ENCODE measurements at regions not wholly inside any gene's neighbourhood (a gene's known extent, or its start where the extent isn't known, plus 50 kb on each side); places are given as distances from the start of the nearest gene placed in this dataset.
A peak's percentile ranks its signal among the peaks of the same experiment; 100 is the strongest.

DNA sequence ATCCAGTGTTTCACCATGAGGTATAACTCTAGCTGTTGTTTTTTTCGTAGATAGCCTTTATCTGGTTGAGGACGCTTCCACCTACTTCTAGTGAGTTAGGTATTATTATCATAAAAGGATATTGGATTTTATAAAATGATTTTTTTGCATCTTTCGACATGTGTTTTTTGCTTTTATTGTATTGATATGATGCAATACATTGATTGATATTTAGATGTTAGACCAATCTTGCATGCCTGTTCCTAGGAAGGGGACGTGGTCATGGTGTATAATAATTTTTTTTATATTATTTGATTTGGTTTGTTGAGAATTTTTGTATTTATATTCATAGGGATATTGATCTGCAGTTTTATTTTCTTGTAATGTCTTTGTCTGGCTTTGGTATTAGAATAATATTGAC lies 193.3 kb downstream of the HS3ST3B1 start:
- Histone ChIP-seq H3K27me3 (no peaks in the 10 kb centered on the region), H3K36me3 (no peaks in the 10 kb centered on the region), H3K4me1 (no peaks in the 10 kb centered on the region), H3K4me2 (no peak overlapping the region), H3K4me3 (no peak overlapping the region), H3K9me3 (peaks cover 4% of the 10 kb centered on the region; the same call in 1 of the 2 replicates), H3K9ac (no peak overlapping the region), H3K27ac (no peak overlapping the region), H4K20me1 (no peaks in the 10 kb centered on the region)
- no peak; the same call in 1 of the 2 replicates for TF ChIP-seq Cebpa-rat (IDR thresholded peaks at IDR 0.05)

DNA sequence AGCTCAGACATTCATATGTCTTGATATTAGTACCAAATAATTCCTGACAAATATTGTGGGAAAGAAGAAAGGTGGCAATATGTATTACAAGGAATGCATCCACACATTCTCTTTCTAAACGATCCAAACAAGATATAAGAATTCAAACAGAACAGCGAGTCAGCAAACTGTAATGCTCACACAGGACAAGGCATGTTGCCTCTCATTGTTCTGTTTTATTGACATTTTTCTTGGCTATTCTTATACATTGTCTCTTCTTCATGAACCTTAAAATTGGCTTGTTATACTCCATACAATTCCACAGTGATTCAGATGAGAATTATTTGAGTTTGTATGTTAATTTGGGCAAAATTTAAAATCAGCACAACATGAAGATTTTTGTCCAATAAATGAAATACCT lies 189.1 kb downstream of the HS3ST3B1 start:
- no peaks in the 10 kb centered on the region for H3K36me3 ChIP-seq
- no peak overlapping the region for H3K9ac ChIP-seq
- H3K4me3 ChIP-seq, result no peak overlapping the region
- H3K27me3 ChIP-seq, result no peaks in the 10 kb centered on the region
- TF ChIP-seq Cebpa-rat (IDR thresholded peaks at IDR 0.05), result no peak
- no peaks in the 10 kb centered on the region; the same call in 1 of the 2 replicates for H3K9me3 ChIP-seq
- no peak overlapping the region for H3K27ac ChIP-seq
- H3K4me1 ChIP-seq, result no peaks in the 10 kb centered on the region
- H3K4me2 ChIP-seq, result no peak overlapping the region
- no peaks in the 10 kb centered on the region for H4K20me1 ChIP-seq

DNA sequence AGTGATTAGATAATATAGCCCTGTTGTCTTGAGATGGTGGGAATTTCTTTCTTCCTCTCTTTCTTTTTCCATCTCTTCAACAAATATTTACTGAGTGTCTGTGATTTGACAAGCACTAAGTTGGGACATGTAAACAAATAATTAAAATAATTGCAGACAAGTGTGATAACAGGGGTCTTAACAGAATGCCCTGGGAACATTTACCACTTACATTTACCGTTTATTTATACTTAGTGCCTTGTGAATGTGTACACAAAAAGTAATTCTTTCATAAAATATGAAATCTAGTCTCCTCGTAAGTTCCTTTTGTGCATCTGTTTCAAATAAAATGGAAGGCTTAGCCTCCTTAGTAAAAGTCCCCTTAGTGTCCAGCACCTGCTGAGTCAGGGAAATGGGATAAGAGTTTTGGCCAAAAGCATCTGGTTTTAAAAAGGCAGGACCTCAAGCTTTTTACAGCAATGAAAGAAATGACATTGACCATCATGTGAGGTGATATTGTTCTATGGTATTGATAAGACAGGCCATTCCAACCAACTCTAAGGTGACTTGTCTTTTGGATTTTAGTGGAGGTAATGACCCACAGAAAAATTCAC lies 188.2 kb downstream of the HS3ST3B1 start:
- TF ChIP-seq Cebpa-rat (IDR thresholded peaks at IDR 0.05), result no peak
- H3K36me3 ChIP-seq, result no peaks in the 10 kb centered on the region
- no peak overlapping the region for H3K4me2 ChIP-seq
- no peaks in the 10 kb centered on the region for H3K27me3 ChIP-seq
- no peaks in the 10 kb centered on the region; the same call in 1 of the 2 replicates for H3K9me3 ChIP-seq
- no peak overlapping the region for H3K27ac ChIP-seq
- H3K4me1 ChIP-seq, result no peaks in the 10 kb centered on the region
- no peak overlapping the region for H3K4me3 ChIP-seq
- no peak overlapping the region for H3K9ac ChIP-seq
- no peaks in the 10 kb centered on the region for H4K20me1 ChIP-seq

DNA sequence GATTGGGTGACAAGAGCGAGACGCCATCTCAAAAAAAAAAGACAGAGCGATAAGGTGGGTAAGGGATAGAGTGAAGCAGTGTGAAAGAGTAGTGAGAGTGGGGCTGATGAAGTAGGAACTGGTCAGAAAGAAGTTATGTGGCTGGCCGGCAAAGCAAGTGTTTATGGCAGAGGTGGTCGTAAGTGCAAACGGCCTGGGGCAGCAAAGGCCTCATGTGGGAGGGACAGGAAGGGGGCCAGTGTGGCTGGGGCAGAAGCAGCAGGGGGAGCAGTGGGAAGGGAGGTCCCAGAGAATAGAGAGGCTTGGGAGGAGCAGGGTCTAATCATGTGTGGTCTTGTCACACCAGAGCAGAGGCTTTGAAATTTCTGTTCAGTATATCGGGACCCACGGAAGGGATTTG lies 186.2 kb downstream of the HS3ST3B1 start:
- Histone ChIP-seq H4K20me1 (no peaks in the 10 kb centered on the region), H3K9ac (no peak overlapping the region), H3K9me3 (peaks cover 6% of the 10 kb centered on the region; the same call in 1 of the 2 replicates), H3K4me3 (no peak overlapping the region), H3K4me1 (no peaks in the 10 kb centered on the region), H3K27ac (no peak overlapping the region), H3K27me3 (no peaks in the 10 kb centered on the region), H3K4me2 (no peak overlapping the region), H3K36me3 (no peaks in the 10 kb centered on the region)
- no peak for TF ChIP-seq Cebpa-rat (IDR thresholded peaks at IDR 0.05)

DNA sequence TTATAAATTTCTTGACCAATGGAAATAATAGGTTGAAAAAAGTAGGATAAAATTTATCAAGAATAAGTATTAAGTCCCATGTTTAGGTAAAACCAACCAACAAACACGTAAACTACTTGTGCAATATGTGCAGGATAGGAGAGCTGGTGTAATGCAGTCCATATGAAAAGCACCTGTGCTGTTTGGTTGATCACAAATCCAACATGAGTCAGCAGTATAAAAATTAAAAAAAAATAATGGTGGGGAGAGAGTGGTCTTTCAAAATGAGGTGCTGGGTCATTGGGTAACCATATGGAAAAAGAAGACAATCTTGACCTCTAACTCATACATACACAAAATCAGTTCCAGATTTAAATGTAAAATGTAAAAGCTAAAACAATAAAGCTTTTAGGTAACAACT lies 181.8 kb downstream of the HS3ST3B1 start:
- no peak for TF ChIP-seq Cebpa-rat (IDR thresholded peaks at IDR 0.05)
- Histone ChIP-seq H3K4me2 (no peak overlapping the region), H3K27ac (no peak overlapping the region), H3K27me3 (no peaks in the 10 kb centered on the region), H3K9me3 (peaks cover 13% of the 10 kb centered on the region), H3K9ac (no peak overlapping the region), H4K20me1 (no peaks in the 10 kb centered on the region), H3K36me3 (no peaks in the 10 kb centered on the region), H3K4me3 (no peak overlapping the region), H3K4me1 (no peaks in the 10 kb centered on the region)

DNA sequence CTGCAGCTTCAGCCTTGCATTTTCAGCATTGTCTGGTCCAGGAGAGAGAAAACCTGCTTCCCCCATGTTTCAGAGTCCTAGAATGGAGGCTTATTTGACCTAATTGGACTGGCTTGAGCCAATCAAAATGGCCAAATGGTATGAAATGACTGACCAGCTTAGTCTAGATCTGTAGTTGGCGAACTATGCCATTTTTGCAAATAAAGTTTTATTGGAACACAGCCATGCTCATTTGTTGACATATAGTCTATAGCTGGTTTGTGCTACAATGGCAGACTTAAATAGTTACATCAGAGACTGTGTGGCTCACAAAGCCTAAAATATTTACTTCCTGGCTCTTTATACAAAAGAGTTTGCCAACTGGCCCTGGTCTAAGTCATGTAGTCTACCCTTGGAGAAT lies 180.8 kb downstream of the HS3ST3B1 start:
- no peaks in the 10 kb centered on the region for H4K20me1 ChIP-seq
- no peak for TF ChIP-seq Cebpa-rat (IDR thresholded peaks at IDR 0.05)
- no peak overlapping the region for H3K4me3 ChIP-seq
- no peak overlapping the region for H3K27ac ChIP-seq
- H3K9me3 ChIP-seq, result peaks cover 13% of the 10 kb centered on the region
- no peak overlapping the region for H3K4me2 ChIP-seq
- no peaks in the 10 kb centered on the region for H3K4me1 ChIP-seq
- H3K9ac ChIP-seq, result no peak overlapping the region
- H3K36me3 ChIP-seq, result no peaks in the 10 kb centered on the region
- no peaks in the 10 kb centered on the region for H3K27me3 ChIP-seq

DNA sequence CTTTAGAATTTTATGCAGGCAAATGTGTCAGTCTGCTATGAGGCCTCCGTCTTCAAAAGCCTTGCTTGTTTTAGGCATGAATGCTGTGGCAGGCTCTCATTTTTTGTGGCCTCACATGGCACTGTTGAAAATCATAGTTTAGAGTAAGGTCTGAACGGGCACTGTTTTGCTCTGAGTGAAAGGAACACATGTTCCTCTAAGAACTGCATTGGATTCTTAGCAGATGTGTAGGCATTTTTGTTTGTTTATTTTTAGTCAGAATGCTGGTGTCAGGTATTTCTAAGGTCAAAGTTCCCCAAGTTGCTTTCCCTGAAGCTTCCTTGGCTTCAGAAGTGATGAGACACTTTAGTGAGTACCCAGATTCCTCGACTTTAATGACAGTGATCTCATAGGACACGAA lies 173.7 kb downstream of the HS3ST3B1 start:
- TF ChIP-seq Cebpa-rat (IDR thresholded peaks at IDR 0.05), result no peak
- no peak overlapping the region for H3K9ac ChIP-seq
- H4K20me1 ChIP-seq, result no peaks in the 10 kb centered on the region
- no peaks in the 10 kb centered on the region for H3K27me3 ChIP-seq
- no peaks in the 10 kb centered on the region for H3K36me3 ChIP-seq
- peaks cover 18% of the 10 kb centered on the region for H3K4me1 ChIP-seq
- H3K27ac ChIP-seq, result no peak overlapping the region
- no peak overlapping the region for H3K4me2 ChIP-seq
- H3K4me3 ChIP-seq, result no peak overlapping the region
- H3K9me3 ChIP-seq, result no peaks in the 10 kb centered on the region

DNA sequence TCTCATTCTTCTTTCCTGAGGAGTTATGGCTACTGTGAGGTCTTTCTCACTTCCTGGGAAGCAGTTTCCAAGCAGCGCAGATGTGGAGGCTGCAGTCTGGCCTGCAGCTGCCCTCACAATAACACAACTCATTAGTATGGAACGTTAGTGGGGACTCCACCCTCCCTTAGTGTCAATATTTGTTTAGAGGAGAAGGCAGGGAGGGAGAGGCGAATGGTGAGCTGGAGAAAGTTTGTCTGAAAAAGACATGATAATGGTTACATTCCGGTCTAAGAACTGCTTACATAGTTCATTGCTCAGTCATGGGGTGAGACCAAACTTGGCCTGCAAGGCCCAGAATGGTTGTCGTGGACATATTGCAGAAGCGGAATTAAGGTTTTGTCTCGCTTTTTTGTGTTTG lies 170.2 kb downstream of the HS3ST3B1 start:
- peaks cover 26% of the 10 kb centered on the region for H3K4me1 ChIP-seq
- H3K9me3 ChIP-seq, result peaks cover 27% of the 10 kb centered on the region
- H3K4me2 ChIP-seq, result peak overlapping the region; percentile 20
- H3K4me3 ChIP-seq, result no peak overlapping the region
- no peaks in the 10 kb centered on the region for H3K27me3 ChIP-seq
- no peaks in the 10 kb centered on the region for H3K36me3 ChIP-seq
- no peaks in the 10 kb centered on the region for H4K20me1 ChIP-seq
- H3K9ac ChIP-seq, result no peak overlapping the region
- no peak for TF ChIP-seq Cebpa-rat (IDR thresholded peaks at IDR 0.05)
- H3K27ac ChIP-seq, result no peak overlapping the region

DNA sequence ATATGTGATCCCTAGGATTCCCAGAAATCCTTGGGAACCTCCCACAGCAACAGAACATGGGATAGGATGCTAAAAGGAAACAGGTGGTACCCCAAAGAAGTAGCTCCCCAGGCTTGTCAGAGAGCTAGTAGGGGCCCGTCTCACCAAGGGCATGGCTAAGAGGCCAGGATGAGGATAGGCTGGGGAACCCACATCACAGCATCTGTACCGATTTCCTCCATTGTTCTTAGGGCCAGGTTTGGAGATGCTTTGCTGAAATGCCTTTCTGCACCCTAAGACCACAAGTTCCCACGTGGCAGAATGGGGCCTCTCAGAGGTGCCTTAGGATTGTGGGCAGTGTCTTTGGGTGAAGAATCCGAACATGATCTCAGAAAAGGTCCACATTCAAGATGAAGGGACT lies 169.5 kb downstream of the HS3ST3B1 start:
- Histone ChIP-seq H3K9ac (no peak overlapping the region), H3K36me3 (no peaks in the 10 kb centered on the region), H4K20me1 (no peaks in the 10 kb centered on the region), H3K4me3 (no peak overlapping the region), H3K4me2 (peak overlapping the region; percentile 20), H3K27ac (no peak overlapping the region), H3K27me3 (no peaks in the 10 kb centered on the region), H3K4me1 (peaks cover 30% of the 10 kb centered on the region), H3K9me3 (peaks cover 30% of the 10 kb centered on the region)
- TF ChIP-seq Cebpa-rat (IDR thresholded peaks at IDR 0.05), result no peak

DNA sequence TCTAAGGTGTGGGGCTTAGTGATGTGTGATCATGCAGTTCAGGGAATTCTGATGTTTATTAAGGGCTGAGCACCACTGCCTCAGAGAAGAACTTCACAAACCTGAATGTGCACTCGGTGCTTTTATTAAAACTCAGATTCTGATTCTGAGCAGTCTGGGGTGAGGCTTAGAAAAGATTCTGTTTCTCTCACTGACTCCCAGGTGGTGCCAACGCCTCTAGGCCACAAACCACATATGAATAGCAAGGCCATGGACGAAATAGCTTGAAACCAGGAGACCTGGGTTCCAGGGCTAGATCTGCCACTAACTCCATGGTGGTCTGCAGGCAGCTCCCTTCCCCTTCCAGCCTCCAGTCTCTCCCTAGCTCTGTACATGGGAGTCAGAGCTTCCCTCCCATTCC lies 169.1 kb downstream of the HS3ST3B1 start:
- Histone ChIP-seq H3K27me3 (no peaks in the 10 kb centered on the region), H4K20me1 (no peaks in the 10 kb centered on the region), H3K36me3 (no peaks in the 10 kb centered on the region), H3K9me3 (peaks cover 32% of the 10 kb centered on the region), H3K9ac (no peak overlapping the region), H3K4me1 (peaks cover 31% of the 10 kb centered on the region), H3K27ac (no peak overlapping the region), H3K4me3 (no peak overlapping the region), H3K4me2 (peak overlapping the region; percentile 20)
- TF ChIP-seq Cebpa-rat (IDR thresholded peaks at IDR 0.05), result no peak

DNA sequence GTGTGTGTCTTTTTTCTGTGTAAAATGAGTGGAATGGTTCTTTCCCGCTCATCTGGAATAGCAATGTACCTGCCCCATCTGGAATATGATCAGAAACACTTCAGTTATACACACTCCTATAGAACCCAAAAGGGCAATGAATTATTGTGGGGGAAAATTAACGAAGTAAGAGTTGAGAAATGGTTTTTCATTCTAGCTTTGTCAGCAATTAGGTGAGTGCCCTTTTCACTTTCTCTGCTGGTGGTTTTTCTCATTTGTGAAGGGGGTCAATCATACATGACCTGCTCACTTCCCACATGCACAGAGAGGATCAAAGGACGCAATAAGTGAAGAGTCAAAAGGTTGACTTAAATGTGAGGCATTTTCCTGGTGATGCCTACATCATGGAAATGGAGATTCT lies 168.0 kb downstream of the HS3ST3B1 start:
- Histone ChIP-seq H3K9ac (no peak overlapping the region), H3K4me1 (peaks cover 42% of the 10 kb centered on the region)
- no peak for TF ChIP-seq Cebpa-rat (IDR thresholded peaks at IDR 0.05)

More for the DNA sequence above, 168.0 kb downstream of the HS3ST3B1 start:
- Histone ChIP-seq H3K36me3 (no peaks in the 10 kb centered on the region), H3K4me2 (0 out of 2 replicates have a peak overlapping the region, but pooled peaks have one; percentile 20), H3K27ac (no peak overlapping the region), H3K9me3 (peaks cover 32% of the 10 kb centered on the region), H3K4me3 (no peak overlapping the region), H4K20me1 (no peaks in the 10 kb centered on the region), H3K27me3 (no peaks in the 10 kb centered on the region)
